HCT116 (cell line): ENCODE measurements at regions not wholly inside any gene's neighbourhood (a gene's known extent, or its start where the extent isn't known, plus 50 kb on each side); places are given as distances from the start of the nearest gene placed in this dataset.

ENCODE experiments used
- ATAC-seq: fragments of 200-7000 bp; cut with Tn5 transposase; 2 replicates; pipeline ENCODE4 v1.9.1; 2020; ENCODE audit warnings: mild to moderate bottlenecking, moderate library complexity
- BruUV-seq: library from RNA; stranded (reverse); fragments of 400-500 nt; replicated peaks from 2 replicates; lab custom pipeline; 2021; lab: Mats Ljungman, UMichigan
- CTCF ChIA-PET: fragments of 300-600 bp; sonication (Branson Sonifier 250); formaldehyde crosslinking; loops from one replicate; lab custom pipeline; 2021; ENCODE audit warnings: antibody characterized with exemption; lab: Charles Lee
- POLR2A ChIA-PET: fragments of 300-600, 350-600 bp; sonication (Branson Sonifier 250); formaldehyde crosslinking; loops from one replicate; lab custom pipeline; 2021; ENCODE audit warnings: antibody characterized with exemption; lab: Charles Lee
- RAD21 ChIA-PET, 2 experiments: fragments of 300-600 bp; sonication (Branson Sonifier 250); formaldehyde crosslinking; loops; one replicate each; lab custom pipeline; 2023; ENCODE audit warnings: low total read pairs in 2 of 2; ENCODE audit not compliant: uncharacterized antibody in 2 of 2, unreplicated experiment in 2 of 2, low non-redundant PET in 1 of 2; lab: Charles Lee
- DNase-seq: peaks from one replicate; pipeline ENCODE4 v3.0.0-alpha.2; 2010; ENCODE audit warnings: low read depth, low spot score
- H2AFZ ChIP-seq: fragments of 200-600 bp; shearing (Covaris generic), sonication (generic); 2 replicates; pipeline ENCODE4 v1.6.1; 2017; ENCODE audit warnings: low read depth, mixed run types, mixed read lengths, antibody characterized with exemption, low read length; ENCODE audit not compliant: poor library complexity, severe bottlenecking
- H3K27ac ChIP-seq: 2 replicates; pipeline ENCODE4 v1.5.1; 2012; ENCODE audit warnings: low read depth, low read length
- H3K27me3 ChIP-seq: fragments of 200-600 bp; sonication (generic); 2 replicates; pipeline ENCODE4 v1.6.1; 2016; ENCODE audit warnings: mixed run types, low read length, mixed read lengths; ENCODE audit not compliant: insufficient read depth
- H3K36me3 ChIP-seq, 2 experiments: fragments of 200-500 bp in 1 of 2; fragments of 200-600 bp in 1 of 2; sonication (Bioruptor generic) in 1 of 2; sonication (generic) in 1 of 2; 2 replicates each; pipeline versions ENCODE4 v1.5.1 to v1.6.1; 2014 to 2016; ENCODE audit warnings: low read length in 2 of 2, inconsistent platforms in 1 of 2, mixed read lengths in 1 of 2, mixed run types in 1 of 2; ENCODE audit not compliant: insufficient read depth in 2 of 2, control insufficient read depth in 1 of 2
- H3K4me1 ChIP-seq, 2 experiments: fragments of 200-600 bp in 1 of 2; sonication (generic) in 1 of 2; 2 replicates each; pipeline versions ENCODE4 v1.5.1 to v1.6.1; 2012 to 2017; ENCODE audit warnings: low read length in 2 of 2, inconsistent platforms in 1 of 2, mild to moderate bottlenecking in 1 of 2, mixed read lengths in 1 of 2, mixed run types in 1 of 2, moderate library complexity in 1 of 2; ENCODE audit not compliant: insufficient read depth in 2 of 2, control insufficient read depth in 1 of 2
- H3K4me2 ChIP-seq: fragments of 200-600 bp; sonication (generic); 2 replicates; pipeline ENCODE4 v1.6.1; 2017; ENCODE audit warnings: mixed run types, low read length, mixed read lengths
- H3K4me3 ChIP-seq, 2 experiments: fragments of 200-600 bp in 1 of 2; sonication (generic) in 1 of 2; replicated peaks in 1 of 2; 2 replicates each; pipeline ENCODE4 v1.5.1; 2011 to 2016; ENCODE audit warnings: low read length in 2 of 2, control low read depth in 1 of 2, low read depth in 1 of 2, mild to moderate bottlenecking in 1 of 2, mixed read lengths in 1 of 2, mixed run types in 1 of 2
- H3K79me2 ChIP-seq: fragments of 200-600 bp; sonication (generic); 2 replicates; pipeline ENCODE4 v1.6.1; 2017; ENCODE audit warnings: mild to moderate bottlenecking, mixed run types, low read length, moderate library complexity, mixed read lengths; ENCODE audit not compliant: insufficient read depth
- H3K9ac ChIP-seq: fragments of 200-600 bp; sonication (generic); 2 replicates; pipeline ENCODE4 v1.6.1; 2016; ENCODE audit warnings: low read length, mixed read lengths
- H3K9me2 ChIP-seq: fragments of 200-600 bp; sonication (generic), shearing (Covaris generic); 2 replicates; pipeline ENCODE4 v1.6.1; 2017; ENCODE audit warnings: mixed run types, mild to moderate bottlenecking, moderate library complexity; ENCODE audit not compliant: insufficient read depth
- H3K9me3 ChIP-seq, 2 experiments: fragments of 200-500 bp in 1 of 2; fragments of 200-600 bp in 1 of 2; sonication (Bioruptor generic) in 1 of 2; sonication (generic) in 1 of 2; 2 replicates each; pipeline ENCODE4 v1.6.1; 2014 to 2017; ENCODE audit warnings: low read length in 2 of 2, mixed read lengths in 2 of 2, inconsistent platforms in 1 of 2, low read depth in 1 of 2, mild to moderate bottlenecking in 1 of 2, mixed run types in 1 of 2, moderate library complexity in 1 of 2; ENCODE audit not compliant: control insufficient read depth in 1 of 2, insufficient read depth in 1 of 2
- H4K20me1 ChIP-seq: fragments of 200-600 bp; sonication (generic), shearing (Covaris generic); 2 replicates; pipeline ENCODE4 v1.6.1; 2017; ENCODE audit warnings: mixed run types, mild to moderate bottlenecking, moderate library complexity; ENCODE audit not compliant: insufficient read depth
- CBX3 ChIP-seq: IDR thresholded peaks from 2 replicates; pipeline ENCODE4 v1.6.1; 2012; ENCODE audit warnings: low read depth
- CEBPB ChIP-seq: IDR thresholded peaks from 2 replicates; pipeline ENCODE4 v1.6.1; 2012; ENCODE audit warnings: low read depth
- EGR1 ChIP-seq: IDR thresholded peaks from 2 replicates; pipeline ENCODE4 v1.6.1; 2012; ENCODE audit warnings: low read depth
- ELF1 ChIP-seq: IDR thresholded peaks from 2 replicates; pipeline ENCODE4 v1.6.1; 2012; ENCODE audit warnings: low read depth, borderline replicate concordance
- FOSL1 ChIP-seq: IDR thresholded peaks from 2 replicates; pipeline ENCODE4 v1.6.1; 2012; ENCODE audit warnings: low read depth
- JUND ChIP-seq: IDR thresholded peaks from 2 replicates; pipeline ENCODE4 v1.6.1; 2012
- POLR2A ChIP-seq: IDR thresholded peaks from 2 replicates; pipeline ENCODE4 v1.7.0; 2011; ENCODE audit warnings: borderline replicate concordance; ENCODE audit not compliant: insufficient read depth, insufficient read length; ENCODE audit errors: extremely low read depth
- POLR2AphosphoS5 ChIP-seq: IDR thresholded peaks from 2 replicates; pipeline ENCODE4 v1.6.1; 2011; ENCODE audit warnings: mild to moderate bottlenecking, low read depth, low read length, moderate library complexity
- SP1 ChIP-seq: IDR thresholded peaks from 2 replicates; pipeline ENCODE4 v1.6.1; 2012; ENCODE audit warnings: low read depth
- SRF ChIP-seq: IDR thresholded peaks from 2 replicates; pipeline ENCODE4 v1.6.1; 2012; ENCODE audit warnings: low read depth
- YY1 ChIP-seq: IDR thresholded peaks from 2 replicates; pipeline ENCODE4 v1.6.1; 2011; ENCODE audit warnings: low read length, low read depth, moderate library complexity, mild to moderate bottlenecking; ENCODE audit not compliant: insufficient replicate concordance; ENCODE audit errors: extremely low read depth
- ZFX ChIP-seq: fragments of 450-650 bp; IDR thresholded peaks from 2 replicates; pipeline ENCODE4 v1.6.1; 2017
- intact Hi-C: fragments of 100-400 bp; cut with micrococcal nuclease; formaldehyde crosslinking; loops from 2 replicates; pipeline ENCODE4 v1.10.0; 2022
- TF ChIP-seq, protein P1 (sequence below): IDR thresholded peaks from 2 replicates; pipeline ENCODE4 v1.6.1; 2011; ENCODE audit warnings: mild to moderate bottlenecking, low read length, moderate library complexity; ENCODE audit not compliant: insufficient replicate concordance; ENCODE audit errors: extremely low read depth
- TF ChIP-seq, protein P2 (sequence below), 3 experiments: fragments of 200-600 bp in 1 of 3; sonication (generic) in 1 of 3; IDR thresholded peaks in 2 of 3; conservative IDR thresholded peaks in 1 of 3; 2 replicates each; pipeline ENCODE4 v1.5.1; 2012 to 2017; ENCODE audit warnings: low read depth in 2 of 3, low read length in 2 of 3, antibody characterized with exemption in 1 of 3, borderline replicate concordance in 1 of 3, control low read depth in 1 of 3, mild to moderate bottlenecking in 1 of 3, mixed read lengths in 1 of 3, mixed run types in 1 of 3, moderate library complexity in 1 of 3; ENCODE audit not compliant: insufficient read depth in 1 of 3
- TF ChIP-seq, protein P3 (sequence below): IDR thresholded peaks from 2 replicates; pipeline ENCODE4 v1.6.1; 2012
- TF ChIP-seq, protein P4 (sequence below): IDR thresholded peaks from 2 replicates; pipeline ENCODE4 v1.6.1; 2012

DNA sequence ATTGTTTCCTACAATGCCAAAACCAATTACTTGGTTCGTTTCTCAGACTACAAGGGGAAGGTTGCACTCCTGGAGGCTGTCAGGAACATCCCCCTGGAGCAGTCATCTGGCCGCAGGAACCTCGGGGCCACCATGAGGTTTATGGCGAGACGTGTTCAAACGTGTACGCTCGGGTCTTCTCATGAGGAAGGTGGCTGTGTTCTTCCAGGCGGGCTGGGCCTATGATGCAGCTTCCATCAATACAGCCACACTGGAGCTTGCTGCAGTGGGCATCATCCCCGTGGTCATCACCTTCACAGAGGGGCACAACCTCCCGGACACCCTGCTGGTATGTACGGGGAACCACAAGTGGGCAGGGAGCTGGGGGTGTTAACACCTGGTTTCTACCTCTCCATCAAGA lies 94.5 kb upstream of the COL6A5 start (continued):
- TF ChIP-seq, protein P1, sequence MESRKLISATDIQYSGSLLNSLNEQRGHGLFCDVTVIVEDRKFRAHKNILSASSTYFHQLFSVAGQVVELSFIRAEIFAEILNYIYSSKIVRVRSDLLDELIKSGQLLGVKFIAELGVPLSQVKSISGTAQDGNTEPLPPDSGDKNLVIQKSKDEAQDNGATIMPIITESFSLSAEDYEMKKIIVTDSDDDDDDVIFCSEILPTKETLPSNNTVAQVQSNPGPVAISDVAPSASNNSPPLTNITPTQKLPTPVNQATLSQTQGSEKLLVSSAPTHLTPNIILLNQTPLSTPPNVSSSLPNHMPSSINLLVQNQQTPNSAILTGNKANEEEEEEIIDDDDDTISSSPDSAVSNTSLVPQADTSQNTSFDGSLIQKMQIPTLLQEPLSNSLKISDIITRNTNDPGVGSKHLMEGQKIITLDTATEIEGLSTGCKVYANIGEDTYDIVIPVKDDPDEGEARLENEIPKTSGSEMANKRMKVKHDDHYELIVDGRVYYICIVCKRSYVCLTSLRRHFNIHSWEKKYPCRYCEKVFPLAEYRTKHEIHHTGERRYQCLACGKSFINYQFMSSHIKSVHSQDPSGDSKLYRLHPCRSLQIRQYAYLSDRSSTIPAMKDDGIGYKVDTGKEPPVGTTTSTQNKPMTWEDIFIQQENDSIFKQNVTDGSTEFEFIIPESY, result no peak

DNA sequence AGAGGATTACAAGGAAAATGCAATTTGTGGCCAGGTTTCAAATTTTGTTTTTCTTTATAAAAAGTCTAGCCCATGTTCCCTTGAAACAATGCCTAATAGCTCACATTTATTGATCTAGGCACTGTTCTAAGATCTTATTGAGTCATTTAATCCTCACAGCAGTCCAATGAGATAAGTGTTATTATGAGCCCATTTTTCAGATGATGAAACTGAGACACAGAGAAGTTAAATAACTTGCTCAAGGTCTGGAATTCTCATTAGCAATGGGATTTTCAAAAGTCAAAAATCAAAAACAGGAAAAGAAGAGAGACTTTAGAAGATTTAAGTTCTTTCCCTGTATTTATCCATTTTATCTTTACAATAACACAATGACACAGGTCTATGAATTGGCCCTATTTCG lies 90.0 kb upstream of the COL6A5 start:
- ATAC-seq, result no peak
- H3K27me3 ChIP-seq, result peaks cover 39% of the 10 kb centered on the region

More for the DNA sequence above, 90.0 kb upstream of the COL6A5 start:
- CTCF ChIA-PET, result no interaction called here
- no peaks in the 10 kb centered on the region for H3K9me3 ChIP-seq
- no peaks in the 10 kb centered on the region for H3K36me3 ChIP-seq
- H3K4me2 ChIP-seq, result no peak overlapping the region
- no peak overlapping the region for H3K4me3 ChIP-seq
- TF ChIP-seq, protein P2, sequence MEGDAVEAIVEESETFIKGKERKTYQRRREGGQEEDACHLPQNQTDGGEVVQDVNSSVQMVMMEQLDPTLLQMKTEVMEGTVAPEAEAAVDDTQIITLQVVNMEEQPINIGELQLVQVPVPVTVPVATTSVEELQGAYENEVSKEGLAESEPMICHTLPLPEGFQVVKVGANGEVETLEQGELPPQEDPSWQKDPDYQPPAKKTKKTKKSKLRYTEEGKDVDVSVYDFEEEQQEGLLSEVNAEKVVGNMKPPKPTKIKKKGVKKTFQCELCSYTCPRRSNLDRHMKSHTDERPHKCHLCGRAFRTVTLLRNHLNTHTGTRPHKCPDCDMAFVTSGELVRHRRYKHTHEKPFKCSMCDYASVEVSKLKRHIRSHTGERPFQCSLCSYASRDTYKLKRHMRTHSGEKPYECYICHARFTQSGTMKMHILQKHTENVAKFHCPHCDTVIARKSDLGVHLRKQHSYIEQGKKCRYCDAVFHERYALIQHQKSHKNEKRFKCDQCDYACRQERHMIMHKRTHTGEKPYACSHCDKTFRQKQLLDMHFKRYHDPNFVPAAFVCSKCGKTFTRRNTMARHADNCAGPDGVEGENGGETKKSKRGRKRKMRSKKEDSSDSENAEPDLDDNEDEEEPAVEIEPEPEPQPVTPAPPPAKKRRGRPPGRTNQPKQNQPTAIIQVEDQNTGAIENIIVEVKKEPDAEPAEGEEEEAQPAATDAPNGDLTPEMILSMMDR (IDR thresholded peaks at IDR 0.05 in 2 of 3, conservative IDR thresholded peaks at IDR 0.05 in 1 of 3; ENCODE audit: borderline replicate concordance in 1 of 3, insufficient read depth in 1 of 3, low read depth in 2 of 3, low read length in 2 of 3), result no peak
- TF ChIP-seq SP1 (no peak), POLR2A (no peak), EGR1 (no peak), YY1 (no peak), POLR2AphosphoS5 (no peak), FOSL1 (no peak), ZFX (no peak), CBX3 (no peak), JUND (no peak), SRF (no peak), ELF1 (no peak), CEBPB (no peak)
- TF ChIP-seq, protein P3, sequence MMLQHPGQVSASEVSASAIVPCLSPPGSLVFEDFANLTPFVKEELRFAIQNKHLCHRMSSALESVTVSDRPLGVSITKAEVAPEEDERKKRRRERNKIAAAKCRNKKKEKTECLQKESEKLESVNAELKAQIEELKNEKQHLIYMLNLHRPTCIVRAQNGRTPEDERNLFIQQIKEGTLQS, result no peak
- TF ChIP-seq, protein P4, sequence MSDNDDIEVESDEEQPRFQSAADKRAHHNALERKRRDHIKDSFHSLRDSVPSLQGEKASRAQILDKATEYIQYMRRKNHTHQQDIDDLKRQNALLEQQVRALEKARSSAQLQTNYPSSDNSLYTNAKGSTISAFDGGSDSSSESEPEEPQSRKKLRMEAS, result no peak
- TF ChIP-seq, protein P1, result no peak
- TF ChIP-seq, all 23 proteins: peak for 0
- H2AFZ ChIP-seq, result no peak overlapping the region
- no peaks in the 10 kb centered on the region for H4K20me1 ChIP-seq
- intact Hi-C loops, result no loop called here
- no peak overlapping the region for H3K9ac ChIP-seq
- ChIA-PET RAD21 (no interaction called here), POLR2A (no interaction called here)
- H3K79me2 ChIP-seq, result no peaks in the 10 kb centered on the region
- H3K9me2 ChIP-seq, result no peaks in the 10 kb centered on the region
- no peaks in the 10 kb centered on the region for H3K4me1 ChIP-seq
- DNase-seq, result no peak
- BruUV-seq, result no TSS peak
- no peak overlapping the region for H3K27ac ChIP-seq
